ENCODE measurements at regions not wholly inside any gene's neighbourhood (a gene's known extent, or its start where the extent isn't known, plus 50 kb on each side); places are given as distances from the start of the nearest gene placed in this dataset.

GRCh38 chr9:88933607-88934379, 57.5 kb upstream of the S1PR3 start:
- DNase-seq, result no peak

DNA sequence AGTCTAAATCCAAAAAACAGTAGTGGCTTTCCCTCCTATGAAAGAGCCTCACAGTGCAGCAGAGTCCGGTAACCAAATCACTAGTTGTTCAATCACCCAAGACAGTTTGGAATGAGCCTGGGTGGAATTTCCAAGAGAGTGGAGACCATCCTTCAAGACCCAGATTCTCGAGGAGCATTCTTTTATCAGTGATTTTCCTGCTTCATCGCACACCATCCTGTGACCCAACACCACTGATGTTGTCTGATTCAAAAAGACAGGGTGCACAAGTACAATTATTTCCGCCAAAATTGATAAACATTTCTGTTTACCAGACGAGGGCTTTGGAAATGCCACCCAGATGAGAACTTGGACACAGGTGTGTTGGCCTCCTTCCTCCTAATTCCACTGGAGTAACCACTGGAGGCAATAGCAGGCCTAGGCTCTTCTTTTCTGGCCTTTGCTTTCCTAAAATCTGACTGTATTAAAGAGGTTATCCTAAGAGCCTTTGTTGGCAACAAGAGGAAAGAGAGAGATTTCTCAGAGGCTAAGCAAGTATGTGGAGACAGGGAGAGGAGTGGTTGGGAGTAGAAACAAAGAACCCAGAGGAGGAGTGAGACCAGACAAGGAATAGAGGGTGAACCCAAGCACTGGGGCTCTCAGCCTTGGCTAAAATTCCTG, 56.3 kb upstream of the S1PR3 start:
- no peak for DNase-seq

GRCh38 chr9:88936132-88936531, 55.1 kb upstream of the S1PR3 start:
- no peak for DNase-seq

DNA sequence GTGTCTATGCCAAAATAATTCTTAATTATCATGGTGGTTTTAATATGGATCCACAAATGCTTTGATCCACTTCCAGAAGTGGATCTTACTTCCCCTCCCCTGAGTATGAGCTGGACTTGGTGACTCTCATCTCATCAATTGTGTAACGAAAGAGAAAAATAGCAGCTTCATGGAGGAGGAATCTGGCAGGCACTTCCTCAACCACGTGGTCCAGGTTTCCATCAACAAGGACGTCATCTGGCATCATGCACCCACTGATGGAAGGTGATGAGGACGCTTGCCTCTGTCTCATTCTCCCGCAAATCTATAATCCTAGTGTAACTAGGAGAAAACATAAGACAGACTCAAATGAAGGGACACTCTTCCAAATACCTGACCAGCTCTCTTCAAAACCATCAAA, 54.6 kb upstream of the S1PR3 start:
- no peak for DNase-seq

DNA sequence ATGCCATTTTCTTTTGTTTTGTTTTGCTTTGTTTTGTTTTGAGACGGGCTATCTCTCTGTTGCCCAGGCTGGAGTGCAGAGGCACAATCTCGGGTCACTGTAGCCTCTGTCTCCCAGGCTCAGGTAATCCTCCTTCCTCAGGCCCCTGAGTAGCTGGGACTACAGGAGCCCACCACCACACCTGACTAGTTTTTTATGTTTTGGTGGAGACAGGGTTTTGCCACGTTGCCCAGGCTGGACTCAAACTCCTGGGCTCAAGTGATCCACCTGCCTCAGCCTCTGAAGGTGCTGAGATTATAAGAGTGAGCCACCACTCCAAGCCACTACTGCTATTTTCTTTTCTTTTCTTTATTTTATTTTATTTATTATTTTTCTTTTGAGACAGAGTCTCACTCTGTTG, 54.0 kb upstream of the S1PR3 start:
- DNase-seq, result no peak

DNA sequence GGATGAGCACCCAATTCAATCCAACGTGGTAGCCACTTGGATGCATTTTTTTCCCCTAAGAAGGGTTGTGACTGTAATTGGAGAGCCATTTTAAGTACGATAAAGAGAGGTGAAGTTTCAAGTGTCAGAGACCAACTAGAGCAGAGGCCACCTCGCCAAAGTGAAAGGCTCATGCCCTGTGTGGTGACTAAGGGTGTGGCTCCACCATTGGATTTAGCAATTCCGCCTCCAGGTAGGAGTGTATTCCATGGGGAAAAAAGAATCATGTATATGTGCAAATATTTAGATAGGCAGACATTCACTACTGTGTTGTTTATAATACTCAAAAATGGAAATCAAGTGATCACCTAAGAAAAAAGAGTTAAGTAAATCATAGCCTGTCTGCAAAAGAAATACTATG, 53.1 kb upstream of the S1PR3 start:
- no peak for DNase-seq
